H1 (cell line): ENCODE measurements at regions not wholly inside any gene's neighbourhood (a gene's known extent, or its start where the extent isn't known, plus 50 kb on each side); places are given as distances from the start of the nearest gene placed in this dataset.

Experiments used
- CTCF ChIA-PET: fragments of 300-600 bp; sonication (Branson Sonifier 250); formaldehyde crosslinking; loops from one replicate; lab custom pipeline; 2021; ENCODE audit not compliant: partially characterized antibody; lab: Charles Lee
- POLR2A ChIA-PET: fragments of 300-600 bp; sonication (Branson Sonifier 250); formaldehyde crosslinking; loops from one replicate; lab custom pipeline; 2021; ENCODE audit warnings: inconsistent platforms; ENCODE audit not compliant: partially characterized antibody; lab: Charles Lee
- DNase-seq, 2 experiments: peaks; one replicate each; pipeline versions ENCODE4 v3.0.0 to v3.0.0-alpha.2; 2010 to 2022; ENCODE audit warnings: low spot score in 2 of 2, low read depth in 1 of 2, mixed read lengths in 1 of 2
- FAIRE-seq: peaks from 2 replicates; lab custom pipeline; 2011; peaks lifted over from hg19 to GRCh38; lab: Jason Lieb, UNC
- H2AFZ ChIP-seq: 2 replicates; pipeline ENCODE4 v1.8.1; 2012; ENCODE audit warnings: low read length, inconsistent platforms
- H2AK5ac ChIP-seq: 2 replicates; pipeline ENCODE4 v1.6.1; 2013; ENCODE audit warnings: low read depth, low read length
- H2BK120ac ChIP-seq: replicated peaks from 2 replicates; pipeline ENCODE3; 2013; ENCODE audit warnings: low read depth, low read length, inconsistent platforms
- H2BK12ac ChIP-seq: 2 replicates; pipeline ENCODE4 v1.6.1; 2013; ENCODE audit warnings: low read depth, low read length
- H2BK15ac ChIP-seq: 2 replicates; pipeline ENCODE4 v1.6.1; 2013; ENCODE audit warnings: low read length
- H2BK20ac ChIP-seq: 2 replicates; pipeline ENCODE4 v1.6.1; 2013; ENCODE audit warnings: low read length
- H2BK5ac ChIP-seq: 2 replicates; pipeline ENCODE4 v1.6.1; 2013; ENCODE audit warnings: low read depth, low read length
- H3K14ac ChIP-seq: 2 replicates; pipeline ENCODE4 v1.6.1; 2013; ENCODE audit warnings: inconsistent platforms; ENCODE audit not compliant: insufficient read length
- H3K18ac ChIP-seq: 2 replicates; pipeline ENCODE4 v1.6.1; 2013; ENCODE audit warnings: low read length; ENCODE audit errors: extremely low read depth
- H3K23ac ChIP-seq: 2 replicates; pipeline ENCODE4 v1.6.1; 2013; ENCODE audit warnings: inconsistent platforms; ENCODE audit not compliant: insufficient read length
- H3K23me2 ChIP-seq: 2 replicates; pipeline ENCODE4 v1.6.1; 2013; ENCODE audit warnings: low read depth, low read length
- H3K27ac ChIP-seq: 2 replicates; pipeline ENCODE4 v1.6.1; 2011; ENCODE audit warnings: low read depth, low read length, inconsistent platforms
- H3K27me3 ChIP-seq, 4 experiments: replicated peaks in 1 of 4; 1 replicate in 1 of 4; 2 replicates in 3 of 4; pipeline versions ENCODE4 v1.6.1 to v1.8.1; 2011 to 2013; ENCODE audit warnings: low read length in 3 of 4, mild to moderate bottlenecking in 3 of 4, inconsistent platforms in 2 of 4, mixed read lengths in 2 of 4, moderate library complexity in 1 of 4; ENCODE audit not compliant: control insufficient read depth in 3 of 4, insufficient read depth in 3 of 4; ENCODE audit errors: extremely low read depth in 1 of 4
- H3K36me3 ChIP-seq, 4 experiments: 2 replicates each; pipeline versions ENCODE4 v1.6.1 to v1.8.1; 2011 to 2013; ENCODE audit warnings: mild to moderate bottlenecking in 4 of 4, low read length in 3 of 4, moderate library complexity in 2 of 4, control low read depth in 1 of 4, inconsistent platforms in 1 of 4; ENCODE audit not compliant: insufficient read depth in 4 of 4, control insufficient read depth in 2 of 4
- H3K4ac ChIP-seq: replicated peaks from 2 replicates; pipeline ENCODE3; 2013; ENCODE audit warnings: low read length, low read depth, mixed read lengths, inconsistent platforms; ENCODE audit not compliant: insufficient read length
- H3K4me1 ChIP-seq, 4 experiments: replicated peaks in 1 of 4; 1 replicate in 1 of 4; 2 replicates in 3 of 4; pipeline versions ENCODE4 v1.6.1 to v1.8.1; 2011 to 2013; ENCODE audit warnings: low read length in 3 of 4, inconsistent platforms in 2 of 4, mixed read lengths in 1 of 4; ENCODE audit not compliant: insufficient read depth in 4 of 4, control insufficient read depth in 3 of 4
- H3K4me2 ChIP-seq, 2 experiments: 2 replicates each; pipeline versions ENCODE4 v1.6.1 to v1.8.1; 2011 to 2013; ENCODE audit warnings: low read depth in 2 of 2, low read length in 2 of 2, control low read depth in 1 of 2, inconsistent platforms in 1 of 2, mild to moderate bottlenecking in 1 of 2; ENCODE audit not compliant: insufficient read depth in 1 of 2
- H3K4me3 ChIP-seq, 4 experiments: fragments of 200-600, 300-600 bp in 1 of 4; sonication (generic), shearing (Covaris generic), sonication (Bioruptor Twin) in 1 of 4; 2 replicates each; pipeline versions ENCODE4 v1.5.1 to v1.8.1; 2011 to 2016; ENCODE audit warnings: low read length in 4 of 4, low read depth in 3 of 4, control low read depth in 2 of 4, inconsistent platforms in 2 of 4, mild to moderate bottlenecking in 2 of 4, mixed read lengths in 1 of 4, moderate library complexity in 1 of 4; ENCODE audit not compliant: insufficient read depth in 2 of 4; ENCODE audit errors: extremely low read depth in 1 of 4
- H3K56ac ChIP-seq: replicated peaks from 2 replicates; pipeline ENCODE3; 2013; ENCODE audit warnings: low read depth, mild to moderate bottlenecking, mixed read lengths, low read length, inconsistent platforms; ENCODE audit not compliant: insufficient read length
- H3K79me1 ChIP-seq: 2 replicates; pipeline ENCODE4 v1.6.1; 2013; ENCODE audit warnings: low read depth, low read length, control low read depth
- H3K79me2 ChIP-seq, 2 experiments: 2 replicates each; pipeline versions ENCODE4 v1.6.1 to v1.8.1; 2012 to 2013; ENCODE audit warnings: low read length in 2 of 2, mild to moderate bottlenecking in 2 of 2, inconsistent platforms in 1 of 2; ENCODE audit not compliant: insufficient read depth in 2 of 2, control insufficient read depth in 1 of 2
- H3K9ac ChIP-seq, 4 experiments: replicated peaks in 1 of 4; 1 replicate in 1 of 4; 2 replicates in 3 of 4; pipeline versions ENCODE4 v1.6.1 to v1.8.1; 2011 to 2013; ENCODE audit warnings: low read depth in 3 of 4, low read length in 3 of 4, control low read depth in 2 of 4, mild to moderate bottlenecking in 2 of 4, moderate library complexity in 2 of 4, inconsistent platforms in 1 of 4; ENCODE audit errors: extremely low read depth in 1 of 4
- H3K9me3 ChIP-seq, 2 experiments: 2 replicates each; pipeline versions ENCODE4 v1.6.1 to v1.8.1; 2012 to 2013; ENCODE audit warnings: mild to moderate bottlenecking in 2 of 2, moderate library complexity in 2 of 2, control low read depth in 1 of 2, inconsistent platforms in 1 of 2, low read depth in 1 of 2, low read length in 1 of 2, mixed read lengths in 1 of 2; ENCODE audit not compliant: insufficient read depth in 2 of 2
- H4K20me1 ChIP-seq, 2 experiments: replicated peaks in 1 of 2; 2 replicates each; pipeline versions ENCODE3 to v1.8.1; 2011 to 2013; ENCODE audit warnings: inconsistent platforms in 2 of 2, low read length in 2 of 2, mild to moderate bottlenecking in 1 of 2; ENCODE audit not compliant: insufficient read depth in 2 of 2, control insufficient read depth in 1 of 2
- H4K5ac ChIP-seq: 2 replicates; pipeline ENCODE4 v1.6.1; 2013; ENCODE audit warnings: low read length, low read depth, mixed read lengths, inconsistent platforms; ENCODE audit not compliant: insufficient read length
- H4K8ac ChIP-seq: 2 replicates; pipeline ENCODE4 v1.8.0; 2013; ENCODE audit warnings: mild to moderate bottlenecking, moderate library complexity, low read length, inconsistent platforms; ENCODE audit not compliant: insufficient read depth; ENCODE audit errors: extremely low read depth
- H4K91ac ChIP-seq: replicated peaks from 2 replicates; pipeline ENCODE3; 2013; ENCODE audit warnings: low read length, mixed read lengths, inconsistent platforms; ENCODE audit not compliant: insufficient read length
- TBP ChIP-seq: IDR thresholded peaks from 2 replicates; pipeline ENCODE4 v1.6.1; 2011; ENCODE audit warnings: low read depth, low read length, improper control_type of control experiment
- WGBS, 2 experiments: shearing (Covaris generic) in 1 of 2; methylation state at CpG; one replicate each; pipeline versions ENCODE4 v1.1.6 to v1.1.7; 2013 to 2015; ENCODE audit warnings: low lambda C conversion rate in 2 of 2, mixed read lengths in 2 of 2, inconsistent platforms in 1 of 2, low coverage in 1 of 2, missing lambda C conversion rate in 1 of 2; ENCODE audit not compliant: insufficient replicate concordance in 2 of 2, insufficient coverage in 1 of 2, insufficient read length in 1 of 2; ENCODE audit errors: extremely low coverage in 1 of 2, missing lambda C conversion rate in 1 of 2; 5-methylcytosine and 5-hydroxymethylcytosine counted together

- H4K20me1 ChIP-seq = no peaks in the 10 kb centered on the region
- no peak overlapping the region for H2BK20ac ChIP-seq
- H3K23me2 ChIP-seq = no peaks in the 10 kb centered on the region
- H3K79me1 ChIP-seq = no peaks in the 10 kb centered on the region
- H3K56ac ChIP-seq = no peak overlapping the region
- no peak overlapping the region for H3K23ac ChIP-seq
- no peak overlapping the region for H2BK12ac ChIP-seq
- H4K91ac ChIP-seq = no peak overlapping the region
- H2AK5ac ChIP-seq = no peak overlapping the region
- H3K9me3 ChIP-seq = no peaks in the 10 kb centered on the region
- no peak overlapping the region for H2BK120ac ChIP-seq
- no peak overlapping the region for H3K4me2 ChIP-seq
- H3K18ac ChIP-seq = no peak overlapping the region
- H2AFZ ChIP-seq = no peak overlapping the region
- WGBS, 2 experiments = 90% methylated on average over 1 of the region's 1 CpG; no CpG with 5 or more reads in 1 of the 2 experiments
- CTCF ChIA-PET = no interaction called here
- no peaks in the 10 kb centered on the region for H3K36me3 ChIP-seq
- no peak overlapping the region for H3K14ac ChIP-seq
- H3K9ac ChIP-seq = no peak overlapping the region
- no peak overlapping the region for H4K8ac ChIP-seq
- no peak for TF ChIP-seq TBP
- no peaks in the 10 kb centered on the region for H3K79me2 ChIP-seq
- no peak overlapping the region for H2BK5ac ChIP-seq
- no peak overlapping the region for H3K27ac ChIP-seq
- POLR2A ChIA-PET = no interaction called here
- DNase-seq = no peak
- no peaks in the 10 kb centered on the region for H3K4me1 ChIP-seq
- FAIRE-seq = no peak
- H3K4me3 ChIP-seq = no peak overlapping the region
- H2BK15ac ChIP-seq = no peak overlapping the region
- H4K5ac ChIP-seq = no peak overlapping the region
- no peak overlapping the region for H3K4ac ChIP-seq
- no peaks in the 10 kb centered on the region for H3K27me3 ChIP-seq
Measured at GRCh38 chrX:122078079-122078478, 1030.7 kb downstream of the GLUD2 start.
